Endothelial cell of umbilical vein (primary cell): ENCODE measurements at regions not wholly inside any gene's neighbourhood (a gene's known extent, or its start where the extent isn't known, plus 50 kb on each side); places are given as distances from the start of the nearest gene placed in this dataset.

ENCODE experiments used
- BruUV-seq: library from RNA; stranded (reverse); fragments of 400-500 nt; replicated peaks from 2 replicates; lab custom pipeline; 2021; lab: Mats Ljungman, UMichigan
- CTCF ChIA-PET: fragments of 300-600, 350-600 bp; sonication (Branson Sonifier 250); formaldehyde crosslinking; loops from one replicate; lab custom pipeline; 2021; ENCODE audit warnings: antibody characterized with exemption, inconsistent platforms; lab: Charles Lee
- POLR2A ChIA-PET: fragments of 300-600, 350-600 bp; sonication (Branson Sonifier 250); formaldehyde crosslinking; loops from one replicate; lab custom pipeline; 2021; ENCODE audit warnings: antibody characterized with exemption, inconsistent platforms; lab: Charles Lee
- DNase-seq: peaks from one replicate; pipeline ENCODE4 v3.0.0-alpha.2; 2011; ENCODE audit warnings: low read depth, low spot score
- FAIRE-seq: peaks from 2 replicates; lab custom pipeline; 2011; peaks lifted over from hg19 to GRCh38; lab: Jason Lieb, UNC
- H2AFZ ChIP-seq: 2 replicates; pipeline ENCODE4 v1.6.0; 2012; ENCODE audit warnings: low read depth, low read length, control low read depth, inconsistent platforms
- H3K27ac ChIP-seq: 2 replicates; pipeline ENCODE4 v1.5.1; 2011; ENCODE audit warnings: low read depth, mild to moderate bottlenecking, control low read depth, low read length, moderate library complexity; ENCODE audit not compliant: insufficient read depth
- H3K27me3 ChIP-seq, 2 experiments: 2 replicates each; pipeline versions ENCODE4 v1.6.0 to v1.6.1; 2011; ENCODE audit warnings: low read length in 2 of 2, mixed read lengths in 1 of 2; ENCODE audit not compliant: control insufficient read depth in 2 of 2, insufficient read depth in 2 of 2
- H3K36me3 ChIP-seq, 2 experiments: 2 replicates in 1 of 2; 3 replicates in 1 of 2; pipeline ENCODE4 v1.5.1; 2011; ENCODE audit warnings: low read length in 2 of 2, mild to moderate bottlenecking in 1 of 2, moderate library complexity in 1 of 2; ENCODE audit not compliant: control insufficient read depth in 2 of 2, insufficient read depth in 2 of 2; ENCODE audit errors: extremely low read depth in 1 of 2
- H3K4me1 ChIP-seq: 3 replicates; pipeline ENCODE4 v1.5.1; 2011; ENCODE audit warnings: mild to moderate bottlenecking, low read length; ENCODE audit not compliant: control insufficient read depth, insufficient read depth; ENCODE audit errors: extremely low read depth
- H3K4me2 ChIP-seq: 2 replicates; pipeline ENCODE4 v1.6.1; 2011; ENCODE audit warnings: low read length, control low read depth, mixed read lengths; ENCODE audit not compliant: insufficient read depth
- H3K4me3 ChIP-seq, 3 experiments: fragments of 200-600 bp in 1 of 3; sonication (generic), shearing (Covaris generic) in 1 of 3; replicated peaks in 1 of 3; 2 replicates each; pipeline ENCODE4 v1.5.1; 2011 to 2016; ENCODE audit warnings: control low read depth in 3 of 3, low read length in 3 of 3, mild to moderate bottlenecking in 2 of 3, inconsistent platforms in 1 of 3, low read depth in 1 of 3, moderate library complexity in 1 of 3; ENCODE audit not compliant: insufficient read depth in 1 of 3
- H3K79me2 ChIP-seq: 2 replicates; pipeline ENCODE4 v1.6.0; 2012; ENCODE audit warnings: low read length, inconsistent platforms; ENCODE audit not compliant: control insufficient read depth, insufficient read depth
- H3K9ac ChIP-seq: replicated peaks from 2 replicates; pipeline ENCODE3; 2011; ENCODE audit warnings: low read length, control low read depth; ENCODE audit not compliant: insufficient read depth; ENCODE audit errors: extremely low read depth
- H3K9me1 ChIP-seq: replicated peaks from 3 replicates; pipeline ENCODE4 v1.6.0; 2011; ENCODE audit warnings: mild to moderate bottlenecking, low read length; ENCODE audit not compliant: control insufficient read depth, insufficient read depth; ENCODE audit errors: extremely low read depth
- H3K9me3 ChIP-seq: replicated peaks from 2 replicates; pipeline ENCODE4 v1.5.1; 2012; ENCODE audit warnings: low read length, inconsistent platforms; ENCODE audit not compliant: control insufficient read depth, insufficient read depth
- H4K20me1 ChIP-seq: replicated peaks from 2 replicates; pipeline ENCODE3; 2011; ENCODE audit warnings: mild to moderate bottlenecking, low read length; ENCODE audit not compliant: control insufficient read depth, insufficient read depth; ENCODE audit errors: extremely low read depth
- EZH2 ChIP-seq: IDR thresholded peaks from 2 replicates; pipeline ENCODE4 v1.6.1; 2012; ENCODE audit warnings: borderline replicate concordance, low read depth, mild to moderate bottlenecking, moderate library complexity, low read length, inconsistent platforms; ENCODE audit not compliant: severe bottlenecking
- FOS ChIP-seq: IDR thresholded peaks from 2 replicates; pipeline ENCODE4 v1.6.1; 2011; ENCODE audit warnings: mild to moderate bottlenecking, low read length, moderate library complexity, borderline replicate concordance; ENCODE audit not compliant: insufficient read depth
- GATA2 ChIP-seq: IDR thresholded peaks from 2 replicates; pipeline ENCODE4 v1.7.0; 2011; ENCODE audit warnings: low read depth, mild to moderate bottlenecking, moderate library complexity, mixed read lengths, low read length; ENCODE audit not compliant: insufficient read length, insufficient read depth
- JUN ChIP-seq: IDR thresholded peaks from 2 replicates; pipeline ENCODE4 v1.6.1; 2011; ENCODE audit warnings: borderline replicate concordance, low read depth; ENCODE audit not compliant: insufficient read length, insufficient read depth
- MYC ChIP-seq: IDR thresholded peaks from one replicate; pipeline ENCODE4 v1.6.1; 2011; ENCODE audit warnings: mild to moderate bottlenecking, low read depth, low read length
- POLR2A ChIP-seq: IDR thresholded peaks from 2 replicates; pipeline ENCODE4 v1.6.1; 2012; ENCODE audit warnings: low read depth, mild to moderate bottlenecking, control low read depth, low read length
- POLR2AphosphoS5 ChIP-seq: IDR thresholded peaks from 2 replicates; pipeline ENCODE4 v1.6.1; 2012; ENCODE audit warnings: low read depth, mild to moderate bottlenecking, control low read depth, low read length, moderate library complexity; ENCODE audit not compliant: insufficient read depth
- dilution Hi-C: fragments of 300-500 bp; cut with MboI; formaldehyde crosslinking; loops from one replicate; pipeline ENCODE4 v1.15.0; 2019; ENCODE audit warnings: low sequenced_read_pairs; ENCODE audit not compliant: extremely low pct_ligation_motif_present
- intact Hi-C: fragments of 100-400 bp; cut with micrococcal nuclease; formaldehyde crosslinking; loops from one replicate; pipeline ENCODE4 v1.10.0; 2022
- TF ChIP-seq, protein P1 (sequence below): IDR thresholded peaks from 2 replicates; pipeline ENCODE4 v1.6.1; 2011; ENCODE audit not compliant: insufficient read depth, insufficient read length
- TF ChIP-seq, protein P2 (sequence below), 2 donors: IDR thresholded peaks; 1 replicate in 1 of 2; 2 replicates in 1 of 2; pipeline ENCODE4 v1.5.1; 2011; ENCODE audit warnings: low read length in 2 of 2, mild to moderate bottlenecking in 2 of 2, moderate library complexity in 2 of 2, control low read depth in 1 of 2, inconsistent platforms in 1 of 2, low read depth in 1 of 2; ENCODE audit not compliant: insufficient read depth in 1 of 2; ENCODE audit errors: extremely low read depth in 1 of 2

DNA sequence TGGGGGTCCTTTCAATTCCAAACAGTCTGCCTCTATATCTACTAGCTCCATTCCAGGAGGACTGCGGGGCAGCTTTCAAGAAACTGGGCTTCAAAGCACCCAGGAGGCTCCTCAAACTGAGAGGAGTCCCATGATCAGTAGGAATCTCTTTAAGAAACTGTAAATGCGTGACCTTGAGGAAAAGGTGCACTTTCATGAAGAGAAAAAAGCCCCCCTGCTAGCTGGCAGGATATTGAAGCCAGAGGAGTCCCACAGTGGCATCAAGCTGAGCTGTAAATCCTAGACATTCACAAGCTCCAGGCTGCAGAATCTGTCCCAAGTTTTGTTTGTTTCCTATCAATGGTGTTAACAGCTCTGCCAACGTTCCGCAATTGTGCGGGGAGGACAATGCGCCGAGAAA is 790.1 kb downstream of the SLC4A3 start:
- ChIA-PET CTCF (no interaction called here), POLR2A (no interaction called here)
- Histone ChIP-seq H3K27ac (no peak overlapping the region), H3K9me3 (peaks cover 3% of the 10 kb centered on the region), H3K9ac (no peak overlapping the region), H3K9me1 (no peaks in the 10 kb centered on the region), H3K36me3 (no peaks in the 10 kb centered on the region), H3K4me1 (no peaks in the 10 kb centered on the region), H3K27me3 (no peaks in the 10 kb centered on the region), H3K79me2 (no peaks in the 10 kb centered on the region), H2AFZ (no peak overlapping the region), H3K4me2 (no peak overlapping the region), H3K4me3 (no peak overlapping the region), H4K20me1 (no peaks in the 10 kb centered on the region)
- dilution Hi-C loops (no loop called here), intact Hi-C loops (no loop called here)
- no TSS peak for BruUV-seq
- FAIRE-seq (no peak), DNase-seq (no peak)
- TF ChIP-seq EZH2 (no peak), POLR2A (no peak), MYC (no peak), GATA2 (no peak), JUN (no peak), FOS (no peak), POLR2AphosphoS5 (no peak)
- TF ChIP-seq, protein P1, sequence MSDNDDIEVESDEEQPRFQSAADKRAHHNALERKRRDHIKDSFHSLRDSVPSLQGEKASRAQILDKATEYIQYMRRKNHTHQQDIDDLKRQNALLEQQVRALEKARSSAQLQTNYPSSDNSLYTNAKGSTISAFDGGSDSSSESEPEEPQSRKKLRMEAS, result no peak
- TF ChIP-seq, protein P2, sequence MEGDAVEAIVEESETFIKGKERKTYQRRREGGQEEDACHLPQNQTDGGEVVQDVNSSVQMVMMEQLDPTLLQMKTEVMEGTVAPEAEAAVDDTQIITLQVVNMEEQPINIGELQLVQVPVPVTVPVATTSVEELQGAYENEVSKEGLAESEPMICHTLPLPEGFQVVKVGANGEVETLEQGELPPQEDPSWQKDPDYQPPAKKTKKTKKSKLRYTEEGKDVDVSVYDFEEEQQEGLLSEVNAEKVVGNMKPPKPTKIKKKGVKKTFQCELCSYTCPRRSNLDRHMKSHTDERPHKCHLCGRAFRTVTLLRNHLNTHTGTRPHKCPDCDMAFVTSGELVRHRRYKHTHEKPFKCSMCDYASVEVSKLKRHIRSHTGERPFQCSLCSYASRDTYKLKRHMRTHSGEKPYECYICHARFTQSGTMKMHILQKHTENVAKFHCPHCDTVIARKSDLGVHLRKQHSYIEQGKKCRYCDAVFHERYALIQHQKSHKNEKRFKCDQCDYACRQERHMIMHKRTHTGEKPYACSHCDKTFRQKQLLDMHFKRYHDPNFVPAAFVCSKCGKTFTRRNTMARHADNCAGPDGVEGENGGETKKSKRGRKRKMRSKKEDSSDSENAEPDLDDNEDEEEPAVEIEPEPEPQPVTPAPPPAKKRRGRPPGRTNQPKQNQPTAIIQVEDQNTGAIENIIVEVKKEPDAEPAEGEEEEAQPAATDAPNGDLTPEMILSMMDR (IDR thresholded peaks at IDR 0.05; ENCODE audit: extremely low read depth in 1 of 2, insufficient read depth in 1 of 2, low read depth in 1 of 2, low read length in 2 of 2), result no peak
